ENCODE measurements at regions not wholly inside any gene's neighbourhood (a gene's known extent, or its start where the extent isn't known, plus 50 kb on each side); places are given as distances from the start of the nearest gene placed in this dataset.

- Histone ChIP-seq H3K36me3 (ENCODE audit: control insufficient read depth in 3 of 3, insufficient read depth in 3 of 3, low read length in 3 of 3) (no peaks in the 10 kb centered on the region), H3K9me3 (ENCODE audit: control insufficient read depth in 3 of 3, low read length in 3 of 3) (no peaks in the 10 kb centered on the region), H3K9ac (ENCODE audit: low read depth in 1 of 3, low read length in 3 of 3) (no peak overlapping the region), H3K4me1 (ENCODE audit: control insufficient read depth in 3 of 3, insufficient read depth in 3 of 3, low read length in 3 of 3) (no peaks in the 10 kb centered on the region), H3K27me3 (ENCODE audit: control insufficient read depth in 3 of 3, insufficient read depth in 3 of 3, low read length in 3 of 3) (peaks cover 0 to 3% (median 0%) of the 10 kb centered on the region in 3 donors), H3K4me3 (ENCODE audit: low read length in 3 of 3) (no peak overlapping the region), H3K27ac (ENCODE audit: low read depth, low read length) (no peak overlapping the region)
These were observed 291.5 kb downstream of the MED10 start for GRCh38 chr5:6086871-6087270.

GRCh38 chr5:6085341-6085860, 292.9 kb downstream of the MED10 start:
- no peaks in the 10 kb centered on the region for H3K36me3 ChIP-seq (ENCODE audit: control insufficient read depth in 3 of 3, insufficient read depth in 3 of 3, low read length in 3 of 3)
- H3K27me3 ChIP-seq (ENCODE audit: control insufficient read depth in 3 of 3, insufficient read depth in 3 of 3, low read length in 3 of 3): peaks cover 0 to 8% (median 0%) of the 10 kb centered on the region in 3 donors
- H3K9me3 ChIP-seq (ENCODE audit: control insufficient read depth in 3 of 3, low read length in 3 of 3): no peaks in the 10 kb centered on the region
- H3K27ac ChIP-seq (ENCODE audit: low read depth, low read length): no peak overlapping the region
- no peak overlapping the region for H3K4me3 ChIP-seq (ENCODE audit: low read length in 3 of 3)
- no peak overlapping the region for H3K9ac ChIP-seq (ENCODE audit: low read depth in 1 of 3, low read length in 3 of 3)
- no peaks in the 10 kb centered on the region for H3K4me1 ChIP-seq (ENCODE audit: control insufficient read depth in 3 of 3, insufficient read depth in 3 of 3, low read length in 3 of 3)

- H3K9me3 ChIP-seq (ENCODE audit: control insufficient read depth in 3 of 3, low read length in 3 of 3): no peaks in the 10 kb centered on the region
These were observed 293.5 kb downstream of the MED10 start for GRCh38 chr5:6084836-6085235.

GRCh38 chr5:6084376-6084775, 294.0 kb downstream of the MED10 start:
- Histone ChIP-seq H3K27me3 (ENCODE audit: control insufficient read depth in 3 of 3, insufficient read depth in 3 of 3, low read length in 3 of 3) (peaks cover 0 to 8% (median 0%) of the 10 kb centered on the region in 3 donors), H3K27ac (ENCODE audit: low read depth, low read length) (no peak overlapping the region), H3K4me1 (ENCODE audit: control insufficient read depth in 3 of 3, insufficient read depth in 3 of 3, low read length in 3 of 3) (no peaks in the 10 kb centered on the region), H3K9me3 (ENCODE audit: control insufficient read depth in 3 of 3, low read length in 3 of 3) (no peaks in the 10 kb centered on the region), H3K4me3 (ENCODE audit: low read length in 3 of 3) (no peak overlapping the region), H3K9ac (ENCODE audit: low read depth in 1 of 3, low read length in 3 of 3) (no peak overlapping the region), H3K36me3 (ENCODE audit: control insufficient read depth in 3 of 3, insufficient read depth in 3 of 3, low read length in 3 of 3) (no peaks in the 10 kb centered on the region)

More at GRCh38 chr5:6084836-6085235, 293.5 kb downstream of the MED10 start:
- H3K27me3 ChIP-seq (ENCODE audit: control insufficient read depth in 3 of 3, insufficient read depth in 3 of 3, low read length in 3 of 3): peaks cover 0 to 8% (median 0%) of the 10 kb centered on the region in 3 donors
- no peaks in the 10 kb centered on the region for H3K36me3 ChIP-seq (ENCODE audit: control insufficient read depth in 3 of 3, insufficient read depth in 3 of 3, low read length in 3 of 3)
- no peak overlapping the region for H3K4me3 ChIP-seq (ENCODE audit: low read length in 3 of 3)
- H3K27ac ChIP-seq (ENCODE audit: low read depth, low read length): no peak overlapping the region
- no peaks in the 10 kb centered on the region for H3K4me1 ChIP-seq (ENCODE audit: control insufficient read depth in 3 of 3, insufficient read depth in 3 of 3, low read length in 3 of 3)
- H3K9ac ChIP-seq (ENCODE audit: low read depth in 1 of 3, low read length in 3 of 3): no peak overlapping the region

- Histone ChIP-seq H3K36me3 (ENCODE audit: control insufficient read depth in 3 of 3, insufficient read depth in 3 of 3, low read length in 3 of 3) (no peaks in the 10 kb centered on the region), H3K27ac (ENCODE audit: low read depth, low read length) (no peak overlapping the region), H3K4me1 (ENCODE audit: control insufficient read depth in 3 of 3, insufficient read depth in 3 of 3, low read length in 3 of 3) (no peaks in the 10 kb centered on the region), H3K9me3 (ENCODE audit: control insufficient read depth in 3 of 3, low read length in 3 of 3) (no peaks in the 10 kb centered on the region), H3K27me3 (ENCODE audit: control insufficient read depth in 3 of 3, insufficient read depth in 3 of 3, low read length in 3 of 3) (peaks cover 0 to 8% (median 0%) of the 10 kb centered on the region in 3 donors), H3K4me3 (ENCODE audit: low read length in 3 of 3) (no peak overlapping the region), H3K9ac (ENCODE audit: low read depth in 1 of 3, low read length in 3 of 3) (no peak overlapping the region)
These were observed 294.9 kb downstream of the MED10 start for GRCh38 chr5:6083311-6083978.

- H3K4me1 ChIP-seq (ENCODE audit: control insufficient read depth in 3 of 3, insufficient read depth in 3 of 3, low read length in 3 of 3): no peaks in the 10 kb centered on the region
These were observed 295.7 kb downstream of the MED10 start for GRCh38 chr5:6082685-6083084.

GRCh38 chr5:6081727-6082210, 296.6 kb downstream of the MED10 start:
- no peak overlapping the region for H3K9ac ChIP-seq (ENCODE audit: low read depth in 1 of 3, low read length in 3 of 3)
- H3K27me3 ChIP-seq (ENCODE audit: control insufficient read depth in 3 of 3, insufficient read depth in 3 of 3, low read length in 3 of 3): peaks cover 0 to 4% (median 0%) of the 10 kb centered on the region in 3 donors
- H3K4me3 ChIP-seq (ENCODE audit: low read length in 3 of 3): no peak overlapping the region
- H3K9me3 ChIP-seq (ENCODE audit: control insufficient read depth in 3 of 3, low read length in 3 of 3): no peaks in the 10 kb centered on the region
- H3K36me3 ChIP-seq (ENCODE audit: control insufficient read depth in 3 of 3, insufficient read depth in 3 of 3, low read length in 3 of 3): no peaks in the 10 kb centered on the region
- H3K27ac ChIP-seq (ENCODE audit: low read depth, low read length): no peak overlapping the region
- no peaks in the 10 kb centered on the region for H3K4me1 ChIP-seq (ENCODE audit: control insufficient read depth in 3 of 3, insufficient read depth in 3 of 3, low read length in 3 of 3)

More at GRCh38 chr5:6082685-6083084, 295.7 kb downstream of the MED10 start:
- Histone ChIP-seq H3K9ac (ENCODE audit: low read depth in 1 of 3, low read length in 3 of 3) (no peak overlapping the region), H3K27me3 (ENCODE audit: control insufficient read depth in 3 of 3, insufficient read depth in 3 of 3, low read length in 3 of 3) (peaks cover 0 to 4% (median 0%) of the 10 kb centered on the region in 3 donors), H3K36me3 (ENCODE audit: control insufficient read depth in 3 of 3, insufficient read depth in 3 of 3, low read length in 3 of 3) (no peaks in the 10 kb centered on the region), H3K27ac (ENCODE audit: low read depth, low read length) (no peak overlapping the region), H3K4me3 (ENCODE audit: low read length in 3 of 3) (no peak overlapping the region), H3K9me3 (ENCODE audit: control insufficient read depth in 3 of 3, low read length in 3 of 3) (no peaks in the 10 kb centered on the region)

- Histone ChIP-seq H3K4me3 (ENCODE audit: low read length in 3 of 3) (no peak overlapping the region), H3K36me3 (ENCODE audit: control insufficient read depth in 3 of 3, insufficient read depth in 3 of 3, low read length in 3 of 3) (no peaks in the 10 kb centered on the region), H3K9me3 (ENCODE audit: control insufficient read depth in 3 of 3, low read length in 3 of 3) (no peaks in the 10 kb centered on the region), H3K27me3 (ENCODE audit: control insufficient read depth in 3 of 3, insufficient read depth in 3 of 3, low read length in 3 of 3) (peaks cover 0 to 4% (median 0%) of the 10 kb centered on the region in 3 donors), H3K27ac (ENCODE audit: low read depth, low read length) (no peak overlapping the region), H3K9ac (ENCODE audit: low read depth in 1 of 3, low read length in 3 of 3) (no peak overlapping the region), H3K4me1 (ENCODE audit: control insufficient read depth in 3 of 3, insufficient read depth in 3 of 3, low read length in 3 of 3) (no peaks in the 10 kb centered on the region)
These were observed 297.2 kb downstream of the MED10 start for GRCh38 chr5:6080930-6081726.

GRCh38 chr5:6080436-6080835, 297.9 kb downstream of the MED10 start:
- Histone ChIP-seq H3K9me3 (ENCODE audit: control insufficient read depth in 3 of 3, low read length in 3 of 3) (no peaks in the 10 kb centered on the region), H3K4me1 (ENCODE audit: control insufficient read depth in 3 of 3, insufficient read depth in 3 of 3, low read length in 3 of 3) (no peaks in the 10 kb centered on the region), H3K27me3 (ENCODE audit: control insufficient read depth in 3 of 3, insufficient read depth in 3 of 3, low read length in 3 of 3) (peaks cover 0 to 4% (median 0%) of the 10 kb centered on the region in 3 donors), H3K4me3 (ENCODE audit: low read length in 3 of 3) (no peak overlapping the region), H3K36me3 (ENCODE audit: control insufficient read depth in 3 of 3, insufficient read depth in 3 of 3, low read length in 3 of 3) (no peaks in the 10 kb centered on the region), H3K9ac (ENCODE audit: low read depth in 1 of 3, low read length in 3 of 3) (no peak overlapping the region), H3K27ac (ENCODE audit: low read depth, low read length) (no peak overlapping the region)

- Histone ChIP-seq H3K27ac (ENCODE audit: low read depth, low read length) (no peak overlapping the region), H3K27me3 (ENCODE audit: control insufficient read depth in 3 of 3, insufficient read depth in 3 of 3, low read length in 3 of 3) (peaks cover 0 to 4% (median 0%) of the 10 kb centered on the region in 3 donors), H3K4me3 (ENCODE audit: low read length in 3 of 3) (no peak overlapping the region), H3K9me3 (ENCODE audit: control insufficient read depth in 3 of 3, low read length in 3 of 3) (no peaks in the 10 kb centered on the region), H3K4me1 (ENCODE audit: control insufficient read depth in 3 of 3, insufficient read depth in 3 of 3, low read length in 3 of 3) (no peaks in the 10 kb centered on the region), H3K36me3 (ENCODE audit: control insufficient read depth in 3 of 3, insufficient read depth in 3 of 3, low read length in 3 of 3) (no peaks in the 10 kb centered on the region), H3K9ac (ENCODE audit: low read depth in 1 of 3, low read length in 3 of 3) (no peak overlapping the region)
These were observed 299.5 kb downstream of the MED10 start for GRCh38 chr5:6078881-6079280.

Measured in skeletal muscle tissue (tissue), 3 donors.